ENCODE measurements at regions not wholly inside any gene's neighbourhood (a gene's known extent, or its start where the extent isn't known, plus 50 kb on each side); places are given as distances from the start of the nearest gene placed in this dataset.

GRCh38 chr2:2505604-2506003 lies 174.5 kb upstream of the MYT1L start:
- TF ChIP-seq, protein P1, sequence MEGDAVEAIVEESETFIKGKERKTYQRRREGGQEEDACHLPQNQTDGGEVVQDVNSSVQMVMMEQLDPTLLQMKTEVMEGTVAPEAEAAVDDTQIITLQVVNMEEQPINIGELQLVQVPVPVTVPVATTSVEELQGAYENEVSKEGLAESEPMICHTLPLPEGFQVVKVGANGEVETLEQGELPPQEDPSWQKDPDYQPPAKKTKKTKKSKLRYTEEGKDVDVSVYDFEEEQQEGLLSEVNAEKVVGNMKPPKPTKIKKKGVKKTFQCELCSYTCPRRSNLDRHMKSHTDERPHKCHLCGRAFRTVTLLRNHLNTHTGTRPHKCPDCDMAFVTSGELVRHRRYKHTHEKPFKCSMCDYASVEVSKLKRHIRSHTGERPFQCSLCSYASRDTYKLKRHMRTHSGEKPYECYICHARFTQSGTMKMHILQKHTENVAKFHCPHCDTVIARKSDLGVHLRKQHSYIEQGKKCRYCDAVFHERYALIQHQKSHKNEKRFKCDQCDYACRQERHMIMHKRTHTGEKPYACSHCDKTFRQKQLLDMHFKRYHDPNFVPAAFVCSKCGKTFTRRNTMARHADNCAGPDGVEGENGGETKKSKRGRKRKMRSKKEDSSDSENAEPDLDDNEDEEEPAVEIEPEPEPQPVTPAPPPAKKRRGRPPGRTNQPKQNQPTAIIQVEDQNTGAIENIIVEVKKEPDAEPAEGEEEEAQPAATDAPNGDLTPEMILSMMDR (IDR thresholded peaks at IDR 0.05 in 4 of 5, conservative IDR thresholded peaks at IDR 0.05 in 1 of 5): no peak
- no peak for TF ChIP-seq POLR2A (IDR thresholded peaks at IDR 0.05)

All from gastrocnemius medialis (tissue), 4 donors.